OCI-LY3 (cell line): ENCODE measurements at regions not wholly inside any gene's neighbourhood (a gene's known extent, or its start where the extent isn't known, plus 50 kb on each side); places are given as distances from the start of the nearest gene placed in this dataset.

Source experiments
- H2AFZ ChIP-seq: fragments of 200-600, 300-600 bp; shearing (Covaris generic); 2 replicates; pipeline ENCODE4 v1.6.0; 2014; ENCODE audit warnings: antibody characterized with exemption, low read depth, low read length
- H3K27ac ChIP-seq: fragments of 200-600, 300-600 bp; sonication (generic); 2 replicates; pipeline ENCODE4 v1.5.1; 2014; ENCODE audit warnings: mild to moderate bottlenecking, low read length, moderate library complexity, mixed read lengths
- H3K27me3 ChIP-seq: fragments of 200-600, 300-600 bp; sonication (generic); 2 replicates; pipeline ENCODE4 v1.6.1; 2014; ENCODE audit warnings: low read depth, low read length, mixed read lengths
- H3K36me3 ChIP-seq: fragments of 200-600, 300-600 bp; sonication (generic); replicated peaks from 2 replicates; pipeline ENCODE3; 2014; ENCODE audit warnings: low read depth, low read length, mixed read lengths
- H3K4me1 ChIP-seq: fragments of 300-600, 200-600 bp; sonication (generic); 2 replicates; pipeline ENCODE4 v1.6.1; 2014; ENCODE audit warnings: low read length, mixed read lengths
- H3K4me2 ChIP-seq: fragments of 200-600, 300-600 bp; sonication (generic); 2 replicates; pipeline ENCODE4 v1.6.1; 2014; ENCODE audit warnings: low read length, mixed read lengths
- H3K4me3 ChIP-seq: fragments of 300-600, 200-600 bp; sonication (generic); 2 replicates; pipeline ENCODE4 v1.5.1; 2014; ENCODE audit warnings: antibody characterized with exemption, mild to moderate bottlenecking, low read length, moderate library complexity
- H3K79me2 ChIP-seq: fragments of 300-600, 200-600 bp; shearing (Covaris generic); 2 replicates; pipeline ENCODE4 v1.6.1; 2014; ENCODE audit warnings: mild to moderate bottlenecking, low read length, mixed read lengths
- H3K9ac ChIP-seq: fragments of 300-600, 200-600 bp; shearing (Covaris generic); 2 replicates; pipeline ENCODE4 v1.6.0; 2014; ENCODE audit warnings: mild to moderate bottlenecking, low read length, moderate library complexity
- H3K9me3 ChIP-seq: fragments of 200-600, 300-600 bp; shearing (Covaris generic); 2 replicates; pipeline ENCODE4 v1.6.1; 2014; ENCODE audit warnings: low read length, mixed read lengths; ENCODE audit not compliant: insufficient read depth
- H4K20me1 ChIP-seq: fragments of 200-600, 300-600 bp; sonication (generic); 2 replicates; pipeline ENCODE4 v1.6.1; 2016; ENCODE audit warnings: low read length, mixed read lengths; ENCODE audit not compliant: insufficient read depth
- CTCF ChIP-seq: fragments of 200-600, 300-600 bp; sonication (generic); IDR thresholded peaks from 2 replicates; pipeline ENCODE4 v1.5.1; 2014; ENCODE audit warnings: antibody characterized with exemption, low read length, low read depth
- EZH2phosphoT487 ChIP-seq: fragments of 200-600 bp; shearing (Covaris generic); IDR thresholded peaks from 2 replicates; pipeline ENCODE4 v1.6.1; 2018; ENCODE audit warnings: antibody characterized with exemption, mixed run types, low read depth

GRCh38 chr1:235011064-235011598 is 117.5 kb downstream of the TOMM20 start:
- peak overlapping the region; percentile 68 for H3K4me3 ChIP-seq
- peak overlapping the region; percentile 96 for H3K27ac ChIP-seq
- no peaks in the 10 kb centered on the region for H3K27me3 ChIP-seq
- peaks cover 91% of the 10 kb centered on the region for H3K4me1 ChIP-seq
- peak overlapping the region; percentile 91 for H3K4me2 ChIP-seq
- H4K20me1 ChIP-seq: no peaks in the 10 kb centered on the region
- no peak overlapping the region for H2AFZ ChIP-seq
- no peaks in the 10 kb centered on the region for H3K79me2 ChIP-seq
- no peak for TF ChIP-seq CTCF
- no peak for TF ChIP-seq EZH2phosphoT487
- H3K9ac ChIP-seq: peak overlapping the region; percentile 80
- peaks cover 11% of the 10 kb centered on the region for H3K36me3 ChIP-seq
- peaks cover 7% of the 10 kb centered on the region; the same call in 1 of the 2 replicates for H3K9me3 ChIP-seq

- Histone ChIP-seq H3K27ac (peak overlapping the region; percentile 96), H3K4me1 (peaks cover 91% of the 10 kb centered on the region), H3K9me3 (peaks cover 7% of the 10 kb centered on the region; the same call in 1 of the 2 replicates), H3K4me3 (no peak overlapping the region), H3K27me3 (no peaks in the 10 kb centered on the region), H4K20me1 (no peaks in the 10 kb centered on the region), H3K9ac (peak overlapping the region; percentile 80; the same call in 1 of the 2 replicates), H3K79me2 (no peaks in the 10 kb centered on the region), H3K36me3 (peaks cover 11% of the 10 kb centered on the region), H3K4me2 (peak overlapping the region; percentile 91; the same call in 1 of the 2 replicates), H2AFZ (no peak overlapping the region)
- no peak for TF ChIP-seq CTCF
- no peak for TF ChIP-seq EZH2phosphoT487
These were observed 118.9 kb downstream of the TOMM20 start for GRCh38 chr1:235009561-235010306.

- Histone ChIP-seq H3K27ac (peak overlapping the region; percentile 96), H3K79me2 (no peaks in the 10 kb centered on the region), H3K9ac (no peak overlapping the region; the same call in 1 of the 2 replicates), H3K36me3 (peaks cover 11% of the 10 kb centered on the region), H2AFZ (no peak overlapping the region), H3K27me3 (no peaks in the 10 kb centered on the region), H3K4me2 (peak overlapping the region; percentile 5; the same call in 1 of the 2 replicates), H4K20me1 (no peaks in the 10 kb centered on the region), H3K4me1 (peaks cover 91% of the 10 kb centered on the region), H3K9me3 (peaks cover 7% of the 10 kb centered on the region; the same call in 1 of the 2 replicates), H3K4me3 (no peak overlapping the region)
- TF ChIP-seq CTCF (no peak), EZH2phosphoT487 (no peak)
These were observed 119.6 kb downstream of the TOMM20 start for GRCh38 chr1:235009074-235009473.

- no peaks in the 10 kb centered on the region for H4K20me1 ChIP-seq
- H3K4me3 ChIP-seq: no peak overlapping the region
- peak overlapping the region; percentile 5; the same call in 1 of the 2 replicates for H3K4me2 ChIP-seq
- H3K27me3 ChIP-seq: no peaks in the 10 kb centered on the region
- no peak overlapping the region for H3K9ac ChIP-seq
- TF ChIP-seq CTCF (no peak), EZH2phosphoT487 (no peak)
- H3K36me3 ChIP-seq: peaks cover 11% of the 10 kb centered on the region
- H3K9me3 ChIP-seq: peaks cover 7% of the 10 kb centered on the region; the same call in 1 of the 2 replicates
- peaks cover 91% of the 10 kb centered on the region for H3K4me1 ChIP-seq
- no peaks in the 10 kb centered on the region for H3K79me2 ChIP-seq
- H3K27ac ChIP-seq: peak overlapping the region; percentile 96; the same call in 1 of the 2 replicates
- H2AFZ ChIP-seq: no peak overlapping the region
These were observed 120.4 kb downstream of the TOMM20 start for GRCh38 chr1:235008239-235008638.
